Neural progenitor cell (in vitro differentiated cells): ENCODE measurements at regions not wholly inside any gene's neighbourhood (a gene's known extent, or its start where the extent isn't known, plus 50 kb on each side); places are given as distances from the start of the nearest gene placed in this dataset.

Source experiments
- CTCF ChIP-seq: fragments of 200-600 bp; sonication (generic); IDR thresholded peaks from 2 replicates; pipeline ENCODE4 v1.5.1; 2017; ENCODE audit warnings: antibody characterized with exemption, mild to moderate bottlenecking
- EZH2 ChIP-seq: fragments of 200-600 bp; sonication (generic); IDR thresholded peaks from 2 replicates; pipeline ENCODE4 v1.6.1; 2017; ENCODE audit warnings: antibody characterized with exemption, mild to moderate bottlenecking, moderate library complexity

- TF ChIP-seq CTCF (no peak), EZH2 (no peak)
Measured at GRCh38 chr12:13603953-13604352, 377.4 kb downstream of the GRIN2B start.
